PC-3 (cell line): ENCODE measurements at regions not wholly inside any gene's neighbourhood (a gene's known extent, or its start where the extent isn't known, plus 50 kb on each side); places are given as distances from the start of the nearest gene placed in this dataset.

ENCODE experiments used
- ATAC-seq: fragments of 200-7000 bp; cut with Tn5 transposase; 2 replicates; pipeline ENCODE4 v1.9.1; 2020; ENCODE audit warnings: mild to moderate bottlenecking, moderate library complexity
- BruUV-seq: library from RNA; stranded (reverse); fragments of 400-500 nt; replicated peaks from 2 replicates; lab custom pipeline; 2021; lab: Mats Ljungman, UMichigan
- CTCF ChIA-PET: fragments of 300-600 bp; sonication (Branson Sonifier 250); formaldehyde crosslinking; loops from one replicate; lab custom pipeline; 2022; ENCODE audit warnings: antibody characterized with exemption; lab: Charles Lee
- POLR2A ChIA-PET: fragments of 300-600 bp; sonication (Branson Sonifier 250); formaldehyde crosslinking; loops from one replicate; lab custom pipeline; 2022; ENCODE audit warnings: antibody characterized with exemption; ENCODE audit not compliant: unreplicated experiment; lab: Charles Lee
- DNase-seq: peaks from one replicate; pipeline ENCODE4 v3.0.0-alpha.2; 2015
- H2AFZ ChIP-seq: fragments of 300-600 bp; sonication (generic); 2 replicates; pipeline ENCODE4 v1.6.0; 2016; ENCODE audit warnings: antibody characterized with exemption, low read length
- H3F3A ChIP-seq: fragments of 300-600 bp; sonication (generic); one replicate; pipeline ENCODE4 v1.6.0; 2017; ENCODE audit warnings: antibody characterized with exemption, low read length, control low read depth, mild to moderate bottlenecking; ENCODE audit not compliant: unreplicated experiment
- H3K27ac ChIP-seq: fragments of 300-600 bp; sonication (generic); 2 replicates; pipeline ENCODE4 v1.5.1; 2016; ENCODE audit warnings: mild to moderate bottlenecking, low read length
- H3K27me3 ChIP-seq: fragments of 300-600 bp; sonication (generic); 2 replicates; pipeline ENCODE4 v1.6.1; 2016; ENCODE audit warnings: low read length, mixed read lengths
- H3K36me3 ChIP-seq: fragments of 300-600 bp; sonication (generic); 2 replicates; pipeline ENCODE4 v1.6.1; 2016; ENCODE audit warnings: low read depth, mixed run types, low read length, mixed read lengths
- H3K4me1 ChIP-seq: fragments of 300-600 bp; sonication (generic); 2 replicates; pipeline ENCODE4 v1.5.1; 2016; ENCODE audit warnings: low read length; ENCODE audit not compliant: insufficient read depth
- H3K4me2 ChIP-seq: fragments of 300-600 bp; sonication (generic); 2 replicates; pipeline ENCODE4 v1.6.0; 2016; ENCODE audit warnings: low read length
- H3K4me3 ChIP-seq: fragments of 300-600 bp; sonication (generic); 2 replicates; pipeline ENCODE4 v1.5.1; 2016; ENCODE audit warnings: mild to moderate bottlenecking, low read length, mixed read lengths
- H3K79me2 ChIP-seq: fragments of 300-600 bp; sonication (generic); 2 replicates; pipeline ENCODE4 v1.6.1; 2017; ENCODE audit warnings: low read length, mixed read lengths
- H3K9ac ChIP-seq: fragments of 300-600 bp; sonication (generic); 2 replicates; pipeline ENCODE4 v1.6.0; 2016; ENCODE audit warnings: mild to moderate bottlenecking, low read length
- H3K9me2 ChIP-seq: fragments of 300-600 bp; sonication (generic); replicated peaks from 2 replicates; pipeline ENCODE4 v1.6.1; 2016; ENCODE audit warnings: mixed run types, low read length, mixed read lengths
- H3K9me3 ChIP-seq: fragments of 300-600 bp; sonication (generic); 2 replicates; pipeline ENCODE4 v1.6.1; 2016; ENCODE audit warnings: low read length, mixed read lengths
- H4K20me1 ChIP-seq: fragments of 300-600 bp; sonication (generic); 2 replicates; pipeline ENCODE4 v1.6.1; 2016; ENCODE audit warnings: low read length, mixed read lengths
- CTCF ChIP-seq: fragments of 300-600 bp; sonication (generic); conservative IDR thresholded peaks from 2 replicates; pipeline ENCODE4 v1.5.1; 2017; ENCODE audit warnings: antibody characterized with exemption, low read depth, mild to moderate bottlenecking, low read length
- EZH2 ChIP-seq: fragments of 300-600 bp; sonication (generic); IDR thresholded peaks from one replicate; pipeline ENCODE4 v1.6.1; 2017; ENCODE audit warnings: antibody characterized with exemption, mild to moderate bottlenecking, low read length; ENCODE audit not compliant: unreplicated experiment
- EZH2phosphoT487 ChIP-seq: fragments of 300-600 bp; sonication (generic); IDR thresholded peaks from 2 replicates; pipeline ENCODE4 v1.6.1; 2018; ENCODE audit warnings: mild to moderate bottlenecking, antibody characterized with exemption, low read length, borderline replicate concordance
- intact Hi-C: fragments of 100-400 bp; cut with micrococcal nuclease; formaldehyde crosslinking; loops from 2 replicates; pipeline ENCODE4 v1.9.0; 2023

GRCh38 chr3:159739969-159740368 is 248.7 kb upstream of the IL12A start:
- TF ChIP-seq EZH2 (no peak), CTCF (no peak), EZH2phosphoT487 (no peak)
- POLR2A ChIA-PET, result no interaction called here
- no peaks in the 10 kb centered on the region for H3K36me3 ChIP-seq
- H3K27ac ChIP-seq, result no peak overlapping the region
- H3K4me3 ChIP-seq, result no peak overlapping the region
- no peaks in the 10 kb centered on the region for H3K4me1 ChIP-seq
- ATAC-seq (no peak), DNase-seq (no peak)
- H3K9me2 ChIP-seq, result no peaks in the 10 kb centered on the region
- no peaks in the 10 kb centered on the region for H3K27me3 ChIP-seq
- no TSS peak for BruUV-seq
- intact Hi-C loops, result no loop called here
- no peaks in the 10 kb centered on the region for H3K9me3 ChIP-seq
- no peaks in the 10 kb centered on the region for H3K79me2 ChIP-seq
- H3K9ac ChIP-seq, result no peak overlapping the region
- CTCF ChIA-PET, result interaction anchor here (0.6 kb wide), 1 partner anchor 13 kb away, joined by 4 read pairs; no protein-coding TSS in a partner anchor
- H3F3A ChIP-seq, result no peaks in the 10 kb centered on the region
- no peaks in the 10 kb centered on the region for H4K20me1 ChIP-seq
- H3K4me2 ChIP-seq, result no peak overlapping the region
- no peak overlapping the region for H2AFZ ChIP-seq

GRCh38 chr3:159741281-159741680 is 247.4 kb upstream of the IL12A start:
- intact Hi-C loops, result no loop called here
- H3K27me3 ChIP-seq, result no peaks in the 10 kb centered on the region
- H3K4me3 ChIP-seq, result no peak overlapping the region
- no TSS peak for BruUV-seq
- H3K4me2 ChIP-seq, result no peak overlapping the region
- H3K79me2 ChIP-seq, result no peaks in the 10 kb centered on the region
- no peaks in the 10 kb centered on the region for H3F3A ChIP-seq
- ATAC-seq, result no peak
- H3K4me1 ChIP-seq, result no peaks in the 10 kb centered on the region
- no peak overlapping the region for H3K27ac ChIP-seq
- H3K9me2 ChIP-seq, result no peaks in the 10 kb centered on the region
- no peaks in the 10 kb centered on the region for H3K9me3 ChIP-seq
- TF ChIP-seq EZH2, result no peak
- TF ChIP-seq EZH2phosphoT487, result no peak
- TF ChIP-seq CTCF, result no peak
- H2AFZ ChIP-seq, result no peak overlapping the region
- DNase-seq, result no peak
- H4K20me1 ChIP-seq, result no peaks in the 10 kb centered on the region
- CTCF ChIA-PET, result no interaction called here
- H3K36me3 ChIP-seq, result no peaks in the 10 kb centered on the region
- H3K9ac ChIP-seq, result no peak overlapping the region
- POLR2A ChIA-PET, result no interaction called here

- Histone ChIP-seq H3K9ac (no peak overlapping the region), H3K9me3 (no peaks in the 10 kb centered on the region), H3F3A (no peaks in the 10 kb centered on the region), H3K27me3 (no peaks in the 10 kb centered on the region), H3K9me2 (no peaks in the 10 kb centered on the region), H3K4me2 (no peak overlapping the region), H2AFZ (no peak overlapping the region), H3K27ac (no peak overlapping the region), H4K20me1 (no peaks in the 10 kb centered on the region), H3K4me3 (no peak overlapping the region), H3K36me3 (no peaks in the 10 kb centered on the region), H3K79me2 (no peaks in the 10 kb centered on the region), H3K4me1 (peaks cover 13% of the 10 kb centered on the region)
- DNase-seq (peak; percentile 48), ATAC-seq (peak; percentile 37; the same call in 1 of the 2 replicates)
- intact Hi-C loops, result no loop called here
- no TSS peak for BruUV-seq
- no peak for TF ChIP-seq EZH2
- CTCF ChIA-PET, result no interaction called here
- POLR2A ChIA-PET, result no interaction called here
These were observed 240.2 kb upstream of the IL12A start for GRCh38 chr3:159748425-159748824.
